ENCODE measurements at regions not wholly inside any gene's neighbourhood (a gene's known extent, or its start where the extent isn't known, plus 50 kb on each side); places are given as distances from the start of the nearest gene placed in this dataset.

- H3K9me3 Mint-ChIP-seq = peaks cover 0 to 2% (median 0%) of the 10 kb centered on the region in 7 donors
- no peaks in the 10 kb centered on the region for H3K36me3 ChIP-seq (replicated peaks in 1 of 2; ENCODE audit: control insufficient read depth in 1 of 2, insufficient read depth in 2 of 2, low read length in 2 of 2)
- intact Hi-C loops (cut with micrococcal nuclease) = no loop called here
- no peak overlapping the region for H3K4me2 ChIP-seq (replicated peaks; ENCODE audit: extremely low read depth, low read length, poor library complexity, severe bottlenecking)
- no peaks in the 10 kb centered on the region for H3K4me1 Mint-ChIP-seq
- DNase-seq = no peak
- no peak overlapping the region for H3K9ac ChIP-seq (ENCODE audit: insufficient read depth, low read length, poor library complexity, severe bottlenecking)
- H3K27ac ChIP-seq (ENCODE audit: low read depth in 1 of 2, low read length in 2 of 2) = no peak overlapping the region
- no peaks in the 10 kb centered on the region for H3K9me3 ChIP-seq (replicated peaks in 1 of 2; ENCODE audit: control insufficient read depth in 1 of 2, insufficient read depth in 1 of 2, low read length in 2 of 2)
- H3K36me3 Mint-ChIP-seq = no peaks in the 10 kb centered on the region
- no peaks in the 10 kb centered on the region for H3K4me1 ChIP-seq (ENCODE audit: control insufficient read depth in 1 of 2, insufficient read depth in 2 of 2, low read length in 2 of 2)
- H3K27ac Mint-ChIP-seq = no peak overlapping the region
- no peak overlapping the region for H3K4me3 Mint-ChIP-seq
- WGBS (ENCODE audit: insufficient coverage) = 80% methylated on average over 1 of the region's 4 CpGs
- no peaks in the 10 kb centered on the region for H3K79me2 ChIP-seq (ENCODE audit: insufficient read depth, low read length)
- H4K20me1 ChIP-seq (ENCODE audit: insufficient read depth, low read length) = no peaks in the 10 kb centered on the region
- H3K27me3 ChIP-seq (ENCODE audit: control insufficient read depth in 2 of 2, insufficient read depth in 2 of 2, low read length in 2 of 2) = no peaks in the 10 kb centered on the region
- H2AFZ ChIP-seq (ENCODE audit: insufficient read depth, low read depth, low read length, poor library complexity, severe bottlenecking) = no peak overlapping the region
- H3K27me3 Mint-ChIP-seq (ENCODE audit: low read depth in 3 of 3) = peaks cover 0 to 1% (median 0%) of the 10 kb centered on the region in 3 donors
- no peak overlapping the region for H3K4me3 ChIP-seq (replicated peaks in 1 of 3; ENCODE audit: low read depth in 2 of 3, low read length in 3 of 3)
- TF ChIP-seq CTCF (IDR thresholded peaks at IDR 0.05) = no peak
Measured at GRCh38 chr3:94362393-94362792, 299.5 kb downstream of the NSUN3 start.

GRCh38 chr3:94365006-94365405 lies 302.1 kb downstream of the NSUN3 start:
- no peak overlapping the region for H3K4me2 ChIP-seq (replicated peaks; ENCODE audit: extremely low read depth, low read length, poor library complexity, severe bottlenecking)
- WGBS (ENCODE audit: insufficient coverage) = 91% methylated on average over 3 of the region's 3 CpGs
- H3K79me2 ChIP-seq (ENCODE audit: insufficient read depth, low read length) = no peaks in the 10 kb centered on the region
- intact Hi-C loops (cut with micrococcal nuclease) = no loop called here
- H4K20me1 ChIP-seq (ENCODE audit: insufficient read depth, low read length) = no peaks in the 10 kb centered on the region
- Mint-ChIP-seq H3K27ac (no peak overlapping the region), H3K4me3 (no peak overlapping the region), H3K4me1 (no peaks in the 10 kb centered on the region), H3K9me3 (peaks cover 0 to 6% (median 0%) of the 10 kb centered on the region in 7 donors), H3K36me3 (no peaks in the 10 kb centered on the region), H3K27me3 (ENCODE audit: low read depth in 3 of 3) (peaks cover 0 to 1% (median 0%) of the 10 kb centered on the region in 3 donors)
- no peaks in the 10 kb centered on the region for H3K36me3 ChIP-seq (replicated peaks in 1 of 2; ENCODE audit: control insufficient read depth in 1 of 2, insufficient read depth in 2 of 2, low read length in 2 of 2)
- no peak for DNase-seq
- no peak for TF ChIP-seq CTCF (IDR thresholded peaks at IDR 0.05)
- no peak overlapping the region for H3K27ac ChIP-seq (ENCODE audit: low read depth in 1 of 2, low read length in 2 of 2)
- H3K9me3 ChIP-seq (replicated peaks in 1 of 2; ENCODE audit: control insufficient read depth in 1 of 2, insufficient read depth in 1 of 2, low read length in 2 of 2) = no peaks in the 10 kb centered on the region
- H3K9ac ChIP-seq (ENCODE audit: insufficient read depth, low read length, poor library complexity, severe bottlenecking) = no peak overlapping the region
- H3K27me3 ChIP-seq (ENCODE audit: control insufficient read depth in 2 of 2, insufficient read depth in 2 of 2, low read length in 2 of 2) = no peaks in the 10 kb centered on the region
- H2AFZ ChIP-seq (ENCODE audit: insufficient read depth, low read depth, low read length, poor library complexity, severe bottlenecking) = no peak overlapping the region
- no peaks in the 10 kb centered on the region for H3K4me1 ChIP-seq (ENCODE audit: control insufficient read depth in 1 of 2, insufficient read depth in 2 of 2, low read length in 2 of 2)
- no peak overlapping the region for H3K4me3 ChIP-seq (replicated peaks in 1 of 3; ENCODE audit: low read depth in 2 of 3, low read length in 3 of 3)

Measured in CD14-positive monocyte (primary cell).